Endothelial cell of umbilical vein (primary cell): ENCODE measurements at regions not wholly inside any gene's neighbourhood (a gene's known extent, or its start where the extent isn't known, plus 50 kb on each side); places are given as distances from the start of the nearest gene placed in this dataset.

Source experiments
- BruUV-seq: library from RNA; stranded (reverse); fragments of 400-500 nt; replicated peaks from 2 replicates; lab custom pipeline; 2021; lab: Mats Ljungman, UMichigan
- CTCF ChIA-PET: fragments of 300-600, 350-600 bp; sonication (Branson Sonifier 250); formaldehyde crosslinking; loops from one replicate; lab custom pipeline; 2021; ENCODE audit warnings: antibody characterized with exemption, inconsistent platforms; lab: Charles Lee
- POLR2A ChIA-PET: fragments of 300-600, 350-600 bp; sonication (Branson Sonifier 250); formaldehyde crosslinking; loops from one replicate; lab custom pipeline; 2021; ENCODE audit warnings: antibody characterized with exemption, inconsistent platforms; lab: Charles Lee
- DNase-seq: peaks from one replicate; pipeline ENCODE4 v3.0.0-alpha.2; 2011; ENCODE audit warnings: low read depth, low spot score
- FAIRE-seq: peaks from 2 replicates; lab custom pipeline; 2011; peaks lifted over from hg19 to GRCh38; lab: Jason Lieb, UNC
- H2AFZ ChIP-seq: 2 replicates; pipeline ENCODE4 v1.6.0; 2012; ENCODE audit warnings: low read depth, low read length, control low read depth, inconsistent platforms
- H3K27ac ChIP-seq: 2 replicates; pipeline ENCODE4 v1.5.1; 2011; ENCODE audit warnings: low read depth, mild to moderate bottlenecking, control low read depth, low read length, moderate library complexity; ENCODE audit not compliant: insufficient read depth
- H3K27me3 ChIP-seq, 2 experiments: 2 replicates each; pipeline versions ENCODE4 v1.6.0 to v1.6.1; 2011; ENCODE audit warnings: low read length in 2 of 2, mixed read lengths in 1 of 2; ENCODE audit not compliant: control insufficient read depth in 2 of 2, insufficient read depth in 2 of 2
- H3K36me3 ChIP-seq, 2 experiments: 2 replicates in 1 of 2; 3 replicates in 1 of 2; pipeline ENCODE4 v1.5.1; 2011; ENCODE audit warnings: low read length in 2 of 2, mild to moderate bottlenecking in 1 of 2, moderate library complexity in 1 of 2; ENCODE audit not compliant: control insufficient read depth in 2 of 2, insufficient read depth in 2 of 2; ENCODE audit errors: extremely low read depth in 1 of 2
- H3K4me1 ChIP-seq: 3 replicates; pipeline ENCODE4 v1.5.1; 2011; ENCODE audit warnings: mild to moderate bottlenecking, low read length; ENCODE audit not compliant: control insufficient read depth, insufficient read depth; ENCODE audit errors: extremely low read depth
- H3K4me2 ChIP-seq: 2 replicates; pipeline ENCODE4 v1.6.1; 2011; ENCODE audit warnings: low read length, control low read depth, mixed read lengths; ENCODE audit not compliant: insufficient read depth
- H3K4me3 ChIP-seq, 3 experiments: fragments of 200-600 bp in 1 of 3; sonication (generic), shearing (Covaris generic) in 1 of 3; replicated peaks in 1 of 3; 2 replicates each; pipeline ENCODE4 v1.5.1; 2011 to 2016; ENCODE audit warnings: control low read depth in 3 of 3, low read length in 3 of 3, mild to moderate bottlenecking in 2 of 3, inconsistent platforms in 1 of 3, low read depth in 1 of 3, moderate library complexity in 1 of 3; ENCODE audit not compliant: insufficient read depth in 1 of 3
- H3K79me2 ChIP-seq: 2 replicates; pipeline ENCODE4 v1.6.0; 2012; ENCODE audit warnings: low read length, inconsistent platforms; ENCODE audit not compliant: control insufficient read depth, insufficient read depth
- H3K9ac ChIP-seq: replicated peaks from 2 replicates; pipeline ENCODE3; 2011; ENCODE audit warnings: low read length, control low read depth; ENCODE audit not compliant: insufficient read depth; ENCODE audit errors: extremely low read depth
- H3K9me1 ChIP-seq: replicated peaks from 3 replicates; pipeline ENCODE4 v1.6.0; 2011; ENCODE audit warnings: mild to moderate bottlenecking, low read length; ENCODE audit not compliant: control insufficient read depth, insufficient read depth; ENCODE audit errors: extremely low read depth
- H3K9me3 ChIP-seq: replicated peaks from 2 replicates; pipeline ENCODE4 v1.5.1; 2012; ENCODE audit warnings: low read length, inconsistent platforms; ENCODE audit not compliant: control insufficient read depth, insufficient read depth
- H4K20me1 ChIP-seq: replicated peaks from 2 replicates; pipeline ENCODE3; 2011; ENCODE audit warnings: mild to moderate bottlenecking, low read length; ENCODE audit not compliant: control insufficient read depth, insufficient read depth; ENCODE audit errors: extremely low read depth
- CTCF ChIP-seq, 2 donors: IDR thresholded peaks; 1 replicate in 1 of 2; 2 replicates in 1 of 2; pipeline ENCODE4 v1.5.1; 2011; ENCODE audit warnings: low read length in 2 of 2, mild to moderate bottlenecking in 2 of 2, moderate library complexity in 2 of 2, control low read depth in 1 of 2, inconsistent platforms in 1 of 2, low read depth in 1 of 2; ENCODE audit not compliant: insufficient read depth in 1 of 2; ENCODE audit errors: extremely low read depth in 1 of 2
- EZH2 ChIP-seq: IDR thresholded peaks from 2 replicates; pipeline ENCODE4 v1.6.1; 2012; ENCODE audit warnings: borderline replicate concordance, low read depth, mild to moderate bottlenecking, moderate library complexity, low read length, inconsistent platforms; ENCODE audit not compliant: severe bottlenecking
- FOS ChIP-seq: IDR thresholded peaks from 2 replicates; pipeline ENCODE4 v1.6.1; 2011; ENCODE audit warnings: mild to moderate bottlenecking, low read length, moderate library complexity, borderline replicate concordance; ENCODE audit not compliant: insufficient read depth
- GATA2 ChIP-seq: IDR thresholded peaks from 2 replicates; pipeline ENCODE4 v1.7.0; 2011; ENCODE audit warnings: low read depth, mild to moderate bottlenecking, moderate library complexity, mixed read lengths, low read length; ENCODE audit not compliant: insufficient read length, insufficient read depth
- JUN ChIP-seq: IDR thresholded peaks from 2 replicates; pipeline ENCODE4 v1.6.1; 2011; ENCODE audit warnings: borderline replicate concordance, low read depth; ENCODE audit not compliant: insufficient read length, insufficient read depth
- MAX ChIP-seq: IDR thresholded peaks from 2 replicates; pipeline ENCODE4 v1.6.1; 2011; ENCODE audit not compliant: insufficient read depth, insufficient read length
- MYC ChIP-seq: IDR thresholded peaks from one replicate; pipeline ENCODE4 v1.6.1; 2011; ENCODE audit warnings: mild to moderate bottlenecking, low read depth, low read length
- POLR2AphosphoS5 ChIP-seq: IDR thresholded peaks from 2 replicates; pipeline ENCODE4 v1.6.1; 2012; ENCODE audit warnings: low read depth, mild to moderate bottlenecking, control low read depth, low read length, moderate library complexity; ENCODE audit not compliant: insufficient read depth
- dilution Hi-C: fragments of 300-500 bp; cut with MboI; formaldehyde crosslinking; loops from one replicate; pipeline ENCODE4 v1.15.0; 2019; ENCODE audit warnings: low sequenced_read_pairs; ENCODE audit not compliant: extremely low pct_ligation_motif_present
- intact Hi-C: fragments of 100-400 bp; cut with micrococcal nuclease; formaldehyde crosslinking; loops from one replicate; pipeline ENCODE4 v1.10.0; 2022

GRCh38 chr16:72264771-72265170 lies 92.8 kb upstream of the PMFBP1 start:
- Histone ChIP-seq H3K27me3 (no peaks in the 10 kb centered on the region), H3K4me2 (no peak overlapping the region), H3K4me1 (peaks cover 5% of the 10 kb centered on the region), H3K9me3 (no peaks in the 10 kb centered on the region), H3K9ac (no peak overlapping the region), H3K36me3 (no peaks in the 10 kb centered on the region), H3K9me1 (no peaks in the 10 kb centered on the region), H3K79me2 (no peaks in the 10 kb centered on the region), H3K27ac (no peak overlapping the region), H4K20me1 (no peaks in the 10 kb centered on the region), H3K4me3 (no peak overlapping the region), H2AFZ (no peak overlapping the region)
- FAIRE-seq (no peak), DNase-seq (no peak)
- no TSS peak for BruUV-seq
- TF ChIP-seq MYC (no peak), EZH2 (no peak), JUN (no peak), GATA2 (no peak), CTCF (IDR thresholded peaks at IDR 0.05; ENCODE audit: extremely low read depth in 1 of 2, insufficient read depth in 1 of 2, low read depth in 1 of 2, low read length in 2 of 2) (no peak), FOS (no peak), POLR2AphosphoS5 (no peak), MAX (no peak)
- POLR2A ChIA-PET = no interaction called here
- dilution Hi-C loops = no loop called here
- intact Hi-C loops = no loop called here
- CTCF ChIA-PET = interaction anchor here (1.2 kb wide), 2 partner anchors 20 to 203 kb away, joined by 3 read pairs; no protein-coding TSS in a partner anchor
